ELF-1 (cell line): ENCODE measurements at regions not wholly inside any gene's neighbourhood (a gene's known extent, or its start where the extent isn't known, plus 50 kb on each side); places are given as distances from the start of the nearest gene placed in this dataset.
A peak's percentile ranks its signal among the peaks of the same experiment; 100 is the strongest.

Experiments used
- DNase-seq: peaks from one replicate; pipeline ENCODE4 v3.0.0-alpha.2; 2016; ENCODE audit warnings: low read depth, low spot score

- DNase-seq, result no peak
Measured at GRCh38 chr19:28420811-28421550, 792.0 kb downstream of the UQCRFS1 start.

- DNase-seq, result no peak
Measured at GRCh38 chr19:28419312-28419711, 793.6 kb downstream of the UQCRFS1 start.

GRCh38 chr19:28417361-28417760, 795.6 kb downstream of the UQCRFS1 start:
- DNase-seq, result no peak

GRCh38 chr19:28416245-28416644, 796.7 kb downstream of the UQCRFS1 start:
- no peak for DNase-seq

- no peak for DNase-seq
Measured at GRCh38 chr19:28414748-28415147, 798.2 kb downstream of the UQCRFS1 start.

GRCh38 chr19:28409859-28410258, 803.1 kb downstream of the UQCRFS1 start:
- no peak for DNase-seq

- DNase-seq, result no peak
Measured at GRCh38 chr19:28406966-28407365, 806.0 kb downstream of the UQCRFS1 start.

- DNase-seq, result no peak
Measured at GRCh38 chr19:28405346-28405742, 807.6 kb downstream of the UQCRFS1 start.

- DNase-seq, result no peak
Measured at GRCh38 chr19:28404472-28404871, 808.5 kb downstream of the UQCRFS1 start.

GRCh38 chr19:28403690-28404089, 809.3 kb downstream of the UQCRFS1 start:
- no peak for DNase-seq

- no peak for DNase-seq
Measured at GRCh38 chr19:28402701-28403290, 810.2 kb downstream of the UQCRFS1 start.

- peak; percentile 12 for DNase-seq
Measured at GRCh38 chr19:28401739-28402424, 811.1 kb downstream of the UQCRFS1 start.

GRCh38 chr19:28400953-28401671, 811.8 kb downstream of the UQCRFS1 start:
- no peak for DNase-seq

- no peak for DNase-seq
Measured at GRCh38 chr19:28399187-28399586, 813.8 kb downstream of the UQCRFS1 start.

- no peak for DNase-seq
Measured at GRCh38 chr19:28397800-28398199, 815.2 kb downstream of the UQCRFS1 start.

- DNase-seq, result no peak
Measured at GRCh38 chr19:28397306-28397705, 815.6 kb downstream of the UQCRFS1 start.

- DNase-seq, result peak; percentile 77
Measured at GRCh38 chr19:28396287-28396831, 816.6 kb downstream of the UQCRFS1 start.

GRCh38 chr19:28394725-28395124, 818.2 kb downstream of the UQCRFS1 start:
- no peak for DNase-seq

GRCh38 chr19:28393574-28394336, 819.2 kb downstream of the UQCRFS1 start:
- DNase-seq, result no peak

GRCh38 chr19:28388988-28389387, 824.0 kb downstream of the UQCRFS1 start:
- no peak for DNase-seq

- no peak for DNase-seq
Measured at GRCh38 chr19:28387507-28387906, 825.4 kb downstream of the UQCRFS1 start.
